Adrenal gland (tissue), 9 donors: ENCODE measurements at regions not wholly inside any gene's neighbourhood (a gene's known extent, or its start where the extent isn't known, plus 50 kb on each side); places are given as distances from the start of the nearest gene placed in this dataset.

ENCODE experiments used
- DNase-seq, 7 donors: peaks; one replicate each; pipeline ENCODE4 v3.0.0-alpha.2; 2019 to 2020
- H3K27ac ChIP-seq, 5 donors: fragments of 200-600 bp; sonication (generic) in 4 of 5; 1 replicate in 3 of 5; 2 replicates in 2 of 5; pipeline versions ENCODE4 v1.5.1 to v1.8.0; 2016 to 2020; ENCODE audit warnings: mild to moderate bottlenecking in 1 of 5
- H3K27me3 ChIP-seq: fragments of 200-600 bp; 2 replicates; pipeline ENCODE4 v1.8.0; 2021
- H3K36me3 ChIP-seq, 2 donors: fragments of 200-600 bp; replicated peaks in 1 of 2; 1 replicate in 1 of 2; 2 replicates in 1 of 2; pipeline versions ENCODE4 v1.5.1 to v1.8.0; 2018 to 2022
- H3K4me1 ChIP-seq, 2 donors: fragments of 200-600 bp; replicated peaks in 1 of 2; 1 replicate in 1 of 2; 2 replicates in 1 of 2; pipeline versions ENCODE4 v1.5.1 to v1.8.0; 2018 to 2021
- H3K4me3 ChIP-seq, 4 donors: fragments of 200-600 bp; sonication (generic) in 3 of 4; one replicate each; pipeline ENCODE4 v1.5.1; 2016 to 2018
- H3K9me3 ChIP-seq, 3 donors: fragments of 200-600 bp; sonication (generic) in 1 of 3; replicated peaks in 1 of 3; 1 replicate in 2 of 3; 2 replicates in 1 of 3; pipeline versions ENCODE4 v1.5.1 to v1.8.0; 2016 to 2021
- CTCF ChIP-seq, 6 experiments: fragments of 450-650 bp in 4 of 6; fragments of 200-600 bp in 2 of 6; sonication (generic) in 1 of 6; IDR thresholded peaks; 1 replicate in 5 of 6; 2 replicates in 1 of 6; pipeline versions ENCODE4 v1.5.1 to v1.8.0; 2016 to 2021; ENCODE audit warnings: antibody characterized with exemption in 6 of 6, mild to moderate bottlenecking in 2 of 6, moderate library complexity in 1 of 6
- POLR2A ChIP-seq, 2 donors: fragments of 450-650 bp; IDR thresholded peaks; one replicate each; pipeline ENCODE4 v1.6.1; 2017; ENCODE audit warnings: antibody characterized with exemption in 2 of 2, mild to moderate bottlenecking in 2 of 2, moderate library complexity in 1 of 2
- WGBS, 4 donors: extraction: QIAGEN DNeasy Blood & Tissue Kit in 2 of 4; methylation state at CpG; one replicate each; pipeline versions ENCODE4 v1.1.5 to v1.1.7; 2013 to 2017; 5-methylcytosine and 5-hydroxymethylcytosine counted together
- intact Hi-C, 2 donors: fragments of 100-400 bp; cut with DNase I; formaldehyde crosslinking; loops; one replicate each; pipeline versions ENCODE4 v1.14.1 to v1.15.0; 2022 to 2023
- donor health status: healthy with polysubstance abuse.
- donor health status: Bipolar disorder and iron deficiency.
- donor health status: DM: yes; HTN: yes; CAD: no.
- donor health status: DM: no; HTN: no; CAD: no.
- donor health status: DM: no; HTN: no; CAD: no.

GRCh38 chr2:185466915-185467314, 271.7 kb upstream of the FSIP2 start:
- no peaks in the 10 kb centered on the region for H3K27me3 ChIP-seq
- intact Hi-C loops = no loop called here
- DNase-seq = no peak

GRCh38 chr2:185471441-185471840, 267.2 kb upstream of the FSIP2 start:
- H3K36me3 ChIP-seq = no peaks in the 10 kb centered on the region
- no peak for TF ChIP-seq CTCF (IDR thresholded peaks at IDR 0.05)
- TF ChIP-seq POLR2A (IDR thresholded peaks at IDR 0.05) = no peak
- no peaks in the 10 kb centered on the region for H3K4me1 ChIP-seq
- intact Hi-C loops = no loop called here
- no peak for DNase-seq
- no peaks in the 10 kb centered on the region for H3K9me3 ChIP-seq
- no peak overlapping the region for H3K4me3 ChIP-seq
- no peak overlapping the region for H3K27ac ChIP-seq
- WGBS, 4 donors = 63 to 75% (median 73%) methylated on average over 1 of the region's 1 CpG
- no peaks in the 10 kb centered on the region for H3K27me3 ChIP-seq

More at GRCh38 chr2:185466915-185467314, 271.7 kb upstream of the FSIP2 start:
- H3K4me3 ChIP-seq = no peak overlapping the region
- no peaks in the 10 kb centered on the region for H3K9me3 ChIP-seq
- no peaks in the 10 kb centered on the region for H3K4me1 ChIP-seq
- no peak overlapping the region for H3K27ac ChIP-seq
- H3K36me3 ChIP-seq = no peaks in the 10 kb centered on the region
- TF ChIP-seq POLR2A (IDR thresholded peaks at IDR 0.05) (no peak), CTCF (IDR thresholded peaks at IDR 0.05) (no peak)

- H3K9me3 ChIP-seq = no peaks in the 10 kb centered on the region
- H3K4me1 ChIP-seq = no peaks in the 10 kb centered on the region
- intact Hi-C loops = no loop called here
- H3K27me3 ChIP-seq = no peaks in the 10 kb centered on the region
- TF ChIP-seq POLR2A (IDR thresholded peaks at IDR 0.05) = no peak
- TF ChIP-seq CTCF (IDR thresholded peaks at IDR 0.05) = no peak
- no peak overlapping the region for H3K27ac ChIP-seq
- H3K36me3 ChIP-seq = no peaks in the 10 kb centered on the region
- DNase-seq = no peak
- H3K4me3 ChIP-seq = no peak overlapping the region
- WGBS, 4 donors = 75 to 87% (median 81%) methylated on average over 3 to 5 of the region's 5 CpGs
Measured at GRCh38 chr2:185472574-185472973, 266.0 kb upstream of the FSIP2 start.

GRCh38 chr2:185473838-185474237, 264.8 kb upstream of the FSIP2 start:
- Histone ChIP-seq H3K9me3 (no peaks in the 10 kb centered on the region), H3K4me3 (no peak overlapping the region), H3K27me3 (no peaks in the 10 kb centered on the region), H3K4me1 (no peaks in the 10 kb centered on the region), H3K27ac (no peak overlapping the region), H3K36me3 (no peaks in the 10 kb centered on the region)
- WGBS, 4 donors = 84 to 100% (median 90%) methylated on average over 1 to 8 of the region's 8 CpGs
- no peak for DNase-seq
- TF ChIP-seq CTCF (IDR thresholded peaks at IDR 0.05) = no peak
- no peak for TF ChIP-seq POLR2A (IDR thresholded peaks at IDR 0.05)
- intact Hi-C loops = no loop called here
